ENCODE measurements at regions not wholly inside any gene's neighbourhood (a gene's known extent, or its start where the extent isn't known, plus 50 kb on each side); places are given as distances from the start of the nearest gene placed in this dataset.

- H3K9me3 ChIP-seq (ENCODE audit: control insufficient read depth in 4 of 4, insufficient read depth in 3 of 4, low read length in 3 of 4), result no peaks in the 10 kb centered on the region
- H3K4me3 ChIP-seq, result no peak overlapping the region
- no peak for ATAC-seq (ENCODE audit: insufficient read depth, low FRiP score)
- H3K27ac ChIP-seq (ENCODE audit: low read depth in 1 of 2, low read length in 1 of 2), result no peak overlapping the region
- DNase-seq, result no peak
- TF ChIP-seq CTCF (IDR thresholded peaks at IDR 0.05; ENCODE audit: control extremely low read depth, extremely low read depth), result no peak
- H3K9ac ChIP-seq (ENCODE audit: insufficient read depth in 1 of 2, low read length in 2 of 2), result no peak overlapping the region
- no peaks in the 10 kb centered on the region for H3K27me3 ChIP-seq (ENCODE audit: control insufficient read depth in 3 of 3, insufficient read depth in 3 of 3, low read length in 2 of 3)
- no peaks in the 10 kb centered on the region for H3K36me3 ChIP-seq (ENCODE audit: control insufficient read depth in 4 of 4, insufficient read depth in 4 of 4, low read length in 4 of 4)
- no peaks in the 10 kb centered on the region for H3K4me1 ChIP-seq (ENCODE audit: control insufficient read depth in 5 of 5, insufficient read depth in 5 of 5, low read length in 5 of 5)
Measured at GRCh38 chr1:157388057-157388456, 164.3 kb downstream of the FCRL5 start.

DNA sequence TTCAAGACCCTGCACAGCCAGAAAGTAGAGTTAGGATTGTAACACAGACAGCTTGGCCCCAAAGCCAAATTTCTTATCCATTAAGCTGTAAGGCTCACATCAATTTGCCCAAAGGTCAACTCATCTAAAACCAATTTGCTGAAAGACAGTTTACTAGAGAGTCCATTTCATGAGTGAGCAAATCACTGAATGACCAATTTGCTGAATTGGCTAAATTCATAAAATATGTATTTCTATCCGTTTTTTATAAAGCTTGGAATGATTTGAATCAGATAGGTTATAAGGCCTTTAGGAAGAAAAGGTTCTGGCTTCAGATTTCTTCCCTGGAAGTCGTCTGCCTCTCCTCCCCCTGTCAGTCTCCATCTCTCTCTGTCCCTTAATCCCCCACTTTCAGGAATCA, 168.1 kb downstream of the FCRL5 start:
- Histone ChIP-seq H3K27ac (ENCODE audit: low read depth in 1 of 2, low read length in 1 of 2) (no peak overlapping the region), H3K27me3 (ENCODE audit: control insufficient read depth in 3 of 3, insufficient read depth in 3 of 3, low read length in 2 of 3) (no peaks in the 10 kb centered on the region), H3K4me1 (ENCODE audit: control insufficient read depth in 5 of 5, insufficient read depth in 5 of 5, low read length in 5 of 5) (no peaks in the 10 kb centered on the region), H3K4me3 (no peak overlapping the region), H3K36me3 (ENCODE audit: control insufficient read depth in 4 of 4, insufficient read depth in 4 of 4, low read length in 4 of 4) (no peaks in the 10 kb centered on the region), H3K9me3 (ENCODE audit: control insufficient read depth in 4 of 4, insufficient read depth in 3 of 4, low read length in 3 of 4) (no peaks in the 10 kb centered on the region), H3K9ac (ENCODE audit: insufficient read depth in 1 of 2, low read length in 2 of 2) (no peak overlapping the region)
- WGBS, 2 donors, result 60 to 74% methylated on average over 2 of the region's 2 CpGs
- ATAC-seq (ENCODE audit: insufficient read depth, low FRiP score), result no peak
- TF ChIP-seq CTCF (IDR thresholded peaks at IDR 0.05; ENCODE audit: control extremely low read depth, extremely low read depth), result no peak
- DNase-seq, result no peak

GRCh38 chr1:157382351-157382750, 170.0 kb downstream of the FCRL5 start:
- Histone ChIP-seq H3K9ac (ENCODE audit: insufficient read depth in 1 of 2, low read length in 2 of 2) (no peak overlapping the region), H3K9me3 (ENCODE audit: control insufficient read depth in 4 of 4, insufficient read depth in 3 of 4, low read length in 3 of 4) (no peaks in the 10 kb centered on the region), H3K27me3 (ENCODE audit: control insufficient read depth in 3 of 3, insufficient read depth in 3 of 3, low read length in 2 of 3) (no peaks in the 10 kb centered on the region), H3K4me1 (ENCODE audit: control insufficient read depth in 5 of 5, insufficient read depth in 5 of 5, low read length in 5 of 5) (no peaks in the 10 kb centered on the region), H3K36me3 (ENCODE audit: control insufficient read depth in 4 of 4, insufficient read depth in 4 of 4, low read length in 4 of 4) (no peaks in the 10 kb centered on the region), H3K4me3 (no peak overlapping the region), H3K27ac (ENCODE audit: low read depth in 1 of 2, low read length in 1 of 2) (no peak overlapping the region)
- 88 to 97% methylated on average over 1 of the region's 1 CpG for WGBS, 2 donors
- no peak for TF ChIP-seq CTCF (IDR thresholded peaks at IDR 0.05; ENCODE audit: control extremely low read depth, extremely low read depth)
- DNase-seq (no peak), ATAC-seq (ENCODE audit: insufficient read depth, low FRiP score) (no peak)

- ATAC-seq (ENCODE audit: insufficient read depth, low FRiP score) (no peak), DNase-seq (no peak)
- Histone ChIP-seq H3K27ac (ENCODE audit: low read depth in 1 of 2, low read length in 1 of 2) (no peak overlapping the region), H3K36me3 (ENCODE audit: control insufficient read depth in 4 of 4, insufficient read depth in 4 of 4, low read length in 4 of 4) (no peaks in the 10 kb centered on the region), H3K4me1 (ENCODE audit: control insufficient read depth in 5 of 5, insufficient read depth in 5 of 5, low read length in 5 of 5) (no peaks in the 10 kb centered on the region), H3K9ac (ENCODE audit: insufficient read depth in 1 of 2, low read length in 2 of 2) (no peak overlapping the region), H3K9me3 (ENCODE audit: control insufficient read depth in 4 of 4, insufficient read depth in 3 of 4, low read length in 3 of 4) (no peaks in the 10 kb centered on the region), H3K27me3 (ENCODE audit: control insufficient read depth in 3 of 3, insufficient read depth in 3 of 3, low read length in 2 of 3) (no peaks in the 10 kb centered on the region), H3K4me3 (no peak overlapping the region)
- no peak for TF ChIP-seq CTCF (IDR thresholded peaks at IDR 0.05; ENCODE audit: control extremely low read depth, extremely low read depth)
- 18 to 46% methylated on average over 5 to 6 of the region's 6 CpGs for WGBS, 2 donors
Measured at GRCh38 chr1:157380523-157380922, 171.8 kb downstream of the FCRL5 start.

Data from lung (tissue), 11 donors.